Osteocyte (in vitro differentiated cells): ENCODE measurements at regions not wholly inside any gene's neighbourhood (a gene's known extent, or its start where the extent isn't known, plus 50 kb on each side); places are given as distances from the start of the nearest gene placed in this dataset.
"Not testable (repeated sequence)": the region's sequence is repeated elsewhere in the genome, so short reads cannot be mapped to it uniquely, and the experiment has no call there.

ENCODE experiments used
- DNase-seq: peaks from one replicate; pipeline ENCODE4 v3.0.0; 2021; ENCODE audit warnings: mixed read lengths; ENCODE audit not compliant: unreplicated experiment; ENCODE audit errors: extremely low spot score
- H3K27ac Mint-ChIP-seq: one replicate; pipeline ENCODE4 v1.8.0; 2021; ENCODE audit warnings: mild to moderate bottlenecking, mixed read lengths; ENCODE audit not compliant: unreplicated experiment
- H3K27me3 Mint-ChIP-seq: one replicate; pipeline ENCODE4 v1.8.0; 2021; ENCODE audit warnings: mixed read lengths; ENCODE audit not compliant: unreplicated experiment
- H3K36me3 Mint-ChIP-seq: one replicate; pipeline ENCODE4 v1.8.0; 2021; ENCODE audit warnings: mixed read lengths; ENCODE audit not compliant: unreplicated experiment
- H3K4me1 Mint-ChIP-seq: one replicate; pipeline ENCODE4 v1.8.0; 2021; ENCODE audit warnings: mixed read lengths; ENCODE audit not compliant: unreplicated experiment
- H3K4me3 Mint-ChIP-seq: one replicate; pipeline ENCODE4 v1.8.0; 2021; ENCODE audit warnings: mild to moderate bottlenecking, moderate library complexity, mixed read lengths; ENCODE audit not compliant: unreplicated experiment
- H3K9me3 Mint-ChIP-seq: one replicate; pipeline ENCODE4 v1.8.0; 2021; ENCODE audit warnings: mixed read lengths; ENCODE audit not compliant: unreplicated experiment
- TF ChIP-seq, protein P1 (sequence below): fragments of 200-600 bp; sonication (generic); IDR thresholded peaks from 2 replicates; pipeline ENCODE4 v1.5.0; 2021; ENCODE audit warnings: antibody characterized with exemption, mild to moderate bottlenecking, moderate library complexity

DNA sequence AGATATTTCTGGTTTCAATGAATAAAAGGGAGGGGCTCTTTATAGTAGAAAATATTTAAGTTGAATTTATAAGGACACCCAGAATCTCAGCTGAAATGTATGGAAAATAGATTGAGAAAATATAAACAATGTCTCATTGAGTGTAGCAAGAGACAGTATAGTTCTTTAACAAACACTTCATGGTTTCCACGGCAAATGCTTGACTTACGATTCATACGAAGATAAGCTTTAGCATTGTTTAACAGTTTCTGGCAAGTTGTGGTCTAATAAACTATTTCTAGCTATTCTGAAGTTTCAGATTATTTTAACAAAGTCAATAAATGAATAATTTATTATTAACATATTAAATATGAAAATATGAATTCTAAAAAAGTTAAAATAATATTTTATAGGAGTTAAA lies 1419.4 kb downstream of the KCNT2 start:
- TF ChIP-seq, protein P1, sequence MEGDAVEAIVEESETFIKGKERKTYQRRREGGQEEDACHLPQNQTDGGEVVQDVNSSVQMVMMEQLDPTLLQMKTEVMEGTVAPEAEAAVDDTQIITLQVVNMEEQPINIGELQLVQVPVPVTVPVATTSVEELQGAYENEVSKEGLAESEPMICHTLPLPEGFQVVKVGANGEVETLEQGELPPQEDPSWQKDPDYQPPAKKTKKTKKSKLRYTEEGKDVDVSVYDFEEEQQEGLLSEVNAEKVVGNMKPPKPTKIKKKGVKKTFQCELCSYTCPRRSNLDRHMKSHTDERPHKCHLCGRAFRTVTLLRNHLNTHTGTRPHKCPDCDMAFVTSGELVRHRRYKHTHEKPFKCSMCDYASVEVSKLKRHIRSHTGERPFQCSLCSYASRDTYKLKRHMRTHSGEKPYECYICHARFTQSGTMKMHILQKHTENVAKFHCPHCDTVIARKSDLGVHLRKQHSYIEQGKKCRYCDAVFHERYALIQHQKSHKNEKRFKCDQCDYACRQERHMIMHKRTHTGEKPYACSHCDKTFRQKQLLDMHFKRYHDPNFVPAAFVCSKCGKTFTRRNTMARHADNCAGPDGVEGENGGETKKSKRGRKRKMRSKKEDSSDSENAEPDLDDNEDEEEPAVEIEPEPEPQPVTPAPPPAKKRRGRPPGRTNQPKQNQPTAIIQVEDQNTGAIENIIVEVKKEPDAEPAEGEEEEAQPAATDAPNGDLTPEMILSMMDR, result no peak
- Mint-ChIP-seq H3K27ac (no peak overlapping the region), H3K4me1 (no peaks in the 10 kb centered on the region), H3K36me3 (no peaks in the 10 kb centered on the region), H3K4me3 (no peak overlapping the region), H3K27me3 (no peaks in the 10 kb centered on the region), H3K9me3 (no peaks in the 10 kb centered on the region)
- no peak for DNase-seq

DNA sequence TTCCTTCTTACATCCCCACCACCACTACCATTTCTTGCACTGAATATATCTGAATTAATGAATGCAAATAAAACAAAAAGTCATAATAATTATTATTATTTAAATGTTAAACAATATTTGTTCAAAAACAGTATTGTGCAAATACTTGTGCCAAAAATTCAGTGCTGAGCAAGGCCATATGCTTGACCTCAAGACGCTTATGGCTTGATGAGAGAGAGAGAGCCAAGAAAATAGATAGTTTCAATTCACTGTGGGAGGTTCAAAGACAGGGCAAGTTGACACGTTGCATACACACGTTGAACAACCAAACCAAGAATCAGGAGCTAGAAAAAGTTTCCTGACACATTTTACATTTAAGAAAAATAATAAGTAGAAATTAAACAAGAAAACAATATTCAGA lies 1421.7 kb downstream of the KCNT2 start:
- TF ChIP-seq, protein P1, result no peak
- H3K4me1 Mint-ChIP-seq, result no peaks in the 10 kb centered on the region
- no peak for DNase-seq
- no peaks in the 10 kb centered on the region for H3K36me3 Mint-ChIP-seq
- H3K4me3 Mint-ChIP-seq, result no peak overlapping the region
- no peak overlapping the region for H3K27ac Mint-ChIP-seq
- H3K9me3 Mint-ChIP-seq, result no peaks in the 10 kb centered on the region
- no peaks in the 10 kb centered on the region for H3K27me3 Mint-ChIP-seq

DNA sequence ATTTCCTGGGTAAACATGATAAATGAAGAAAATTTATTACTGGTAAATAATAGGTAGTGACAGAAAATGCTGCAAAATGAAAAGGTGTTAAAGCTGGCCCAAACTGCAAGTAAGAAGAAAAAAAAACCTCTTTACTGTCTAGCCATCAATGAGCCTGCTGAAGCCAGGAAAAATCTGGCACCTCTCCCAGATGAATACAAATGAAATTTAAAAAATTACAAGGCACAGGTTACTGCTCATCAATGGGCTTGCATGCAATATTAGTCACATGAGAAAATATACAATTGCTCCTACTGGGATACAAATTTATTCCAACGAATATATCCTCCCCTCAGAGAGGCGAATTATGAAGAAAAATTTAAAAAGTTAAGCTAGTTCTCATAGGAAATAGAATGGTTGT lies 1422.5 kb downstream of the KCNT2 start:
- no peaks in the 10 kb centered on the region for H3K4me1 Mint-ChIP-seq
- no peak overlapping the region for H3K4me3 Mint-ChIP-seq
- H3K27ac Mint-ChIP-seq, result no peak overlapping the region
- H3K9me3 Mint-ChIP-seq, result no peaks in the 10 kb centered on the region
- H3K36me3 Mint-ChIP-seq, result no peaks in the 10 kb centered on the region
- TF ChIP-seq, protein P1, result no peak
- no peaks in the 10 kb centered on the region for H3K27me3 Mint-ChIP-seq
- DNase-seq, result no peak

DNA sequence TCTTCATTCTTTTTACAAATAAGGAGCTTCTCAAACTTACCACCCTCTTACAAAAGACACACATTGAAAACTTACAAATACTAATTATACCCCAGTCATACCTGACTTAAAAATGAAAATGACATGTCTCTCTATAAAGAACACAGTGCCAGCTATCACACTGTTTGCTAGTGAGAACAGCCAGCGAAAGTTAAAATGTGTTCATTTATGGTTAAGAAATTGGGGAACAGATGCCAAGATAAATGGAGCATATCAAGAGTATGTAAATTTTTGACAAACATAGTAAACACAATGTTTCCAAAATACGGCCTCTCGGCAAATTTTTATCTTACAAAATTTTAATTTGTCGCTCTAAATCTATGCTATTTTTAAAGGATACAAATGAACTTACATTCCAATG lies 1422.9 kb downstream of the KCNT2 start:
- H3K36me3 Mint-ChIP-seq, result no peaks in the 10 kb centered on the region
- H3K4me3 Mint-ChIP-seq, result no peak overlapping the region
- TF ChIP-seq, protein P1, result no peak
- H3K27me3 Mint-ChIP-seq, result no peaks in the 10 kb centered on the region
- no peaks in the 10 kb centered on the region for H3K9me3 Mint-ChIP-seq
- no peaks in the 10 kb centered on the region for H3K4me1 Mint-ChIP-seq
- no peak overlapping the region for H3K27ac Mint-ChIP-seq
- DNase-seq, result no peak

DNA sequence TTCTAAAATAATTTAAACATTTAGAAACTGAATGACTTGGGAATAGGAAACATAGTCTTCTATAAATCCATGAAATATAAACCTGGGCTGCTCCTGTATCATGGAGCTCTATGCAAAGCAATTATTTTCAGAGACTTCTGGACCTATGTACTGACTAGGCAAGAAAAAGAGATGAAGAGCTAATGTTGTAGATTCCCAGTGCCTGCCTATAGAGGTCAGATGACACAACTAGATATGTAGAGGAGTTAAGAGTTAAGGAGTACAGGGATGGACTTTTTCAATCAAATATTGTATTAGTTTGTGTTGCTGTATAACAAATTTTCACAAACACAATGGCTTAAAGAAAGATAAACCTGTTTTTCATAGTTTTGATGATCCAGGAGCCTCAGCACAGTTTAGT lies 1434.5 kb downstream of the KCNT2 start:
- Mint-ChIP-seq H3K4me1 (no peaks in the 10 kb centered on the region), H3K36me3 (no peaks in the 10 kb centered on the region), H3K9me3 (no peaks in the 10 kb centered on the region), H3K27ac (no peak overlapping the region), H3K4me3 (no peak overlapping the region), H3K27me3 (no peaks in the 10 kb centered on the region)
- DNase-seq, result no peak
- TF ChIP-seq, protein P1, result no peak

DNA sequence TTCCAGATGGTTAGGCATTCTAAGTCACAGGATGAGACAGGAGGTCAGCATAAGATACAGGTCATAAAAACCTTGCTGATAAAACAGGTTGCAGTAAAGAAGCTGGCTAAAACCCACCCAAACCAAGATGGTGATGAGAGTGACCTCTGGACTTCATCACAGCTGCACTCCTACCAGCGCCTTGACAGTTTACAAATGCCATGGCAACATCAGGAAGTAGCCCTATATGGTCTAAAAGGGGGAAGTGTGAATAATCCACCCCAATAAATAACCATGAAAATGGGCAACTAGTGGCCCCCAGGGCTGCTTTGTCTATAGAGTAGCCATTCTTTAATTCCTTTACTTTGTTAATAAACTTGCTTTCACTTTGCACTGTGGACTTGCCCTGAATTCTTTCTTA lies 1448.4 kb downstream of the KCNT2 start:
- H3K27ac Mint-ChIP-seq, H3K27me3 Mint-ChIP-seq, H3K9me3 Mint-ChIP-seq, H3K4me3 Mint-ChIP-seq, DNase-seq, H3K4me1 Mint-ChIP-seq, H3K36me3 Mint-ChIP-seq: not testable (repeated sequence)
